GM21526 (cell line): ENCODE measurements at regions not wholly inside any gene's neighbourhood (a gene's known extent, or its start where the extent isn't known, plus 50 kb on each side); places are given as distances from the start of the nearest gene placed in this dataset.

Experiments used
- ATAC-seq: cut with Tn5 transposase; IDR thresholded peaks from one replicate; pipeline ENCODE4 v1.9.1; 2021; ENCODE audit warnings: moderate library complexity; ENCODE audit not compliant: unreplicated experiment, low FRiP score

- no peak for ATAC-seq
Observed at GRCh38 chr11:112871909-112872500, 89.2 kb upstream of the NCAM1 start.

- no peak for ATAC-seq
Observed at GRCh38 chr11:112874980-112875379, 86.2 kb upstream of the NCAM1 start.

GRCh38 chr11:112877581-112877980 is 83.6 kb upstream of the NCAM1 start:
- ATAC-seq, result no peak

GRCh38 chr11:112878033-112878601 is 83.1 kb upstream of the NCAM1 start:
- ATAC-seq, result no peak

- ATAC-seq, result no peak
Observed at GRCh38 chr11:112880495-112880894, 80.7 kb upstream of the NCAM1 start.

- no peak for ATAC-seq
Observed at GRCh38 chr11:112881461-112881860, 79.8 kb upstream of the NCAM1 start.

GRCh38 chr11:112882494-112883381 is 78.5 kb upstream of the NCAM1 start:
- ATAC-seq, result no peak

GRCh38 chr11:112884012-112884767 is 77.0 kb upstream of the NCAM1 start:
- ATAC-seq, result no peak

- ATAC-seq, result no peak
Observed at GRCh38 chr11:112885744-112886433, 75.3 kb upstream of the NCAM1 start.

- no peak for ATAC-seq
Observed at GRCh38 chr11:112886434-112887370, 74.5 kb upstream of the NCAM1 start.

GRCh38 chr11:112889446-112889845 is 71.8 kb upstream of the NCAM1 start:
- no peak for ATAC-seq

- no peak for ATAC-seq
Observed at GRCh38 chr11:112899235-112900006, 61.8 kb upstream of the NCAM1 start.

- ATAC-seq, result no peak
Observed at GRCh38 chr11:112901924-112902323, 59.3 kb upstream of the NCAM1 start.

GRCh38 chr11:112902361-112903011 is 58.7 kb upstream of the NCAM1 start:
- no peak for ATAC-seq

GRCh38 chr11:112903340-112903739 is 57.9 kb upstream of the NCAM1 start:
- ATAC-seq, result no peak

GRCh38 chr11:112911124-112911523 is 50.1 kb upstream of the NCAM1 start:
- no peak for ATAC-seq
